NT2/D1 (cell line): ENCODE measurements at regions not wholly inside any gene's neighbourhood (a gene's known extent, or its start where the extent isn't known, plus 50 kb on each side); places are given as distances from the start of the nearest gene placed in this dataset.

Experiments
- YY1 ChIP-seq: IDR thresholded peaks from 2 replicates; pipeline ENCODE4 v1.6.1; 2011; ENCODE audit not compliant: insufficient read length, insufficient read depth
- ZNF274 ChIP-seq: IDR thresholded peaks from 2 replicates; pipeline ENCODE4 v1.6.1; 2011; ENCODE audit warnings: mild to moderate bottlenecking, low read depth, low read length

- TF ChIP-seq ZNF274 (no peak), YY1 (no peak)
Observed at GRCh38 chr7:67855322-67855721, 858.7 kb downstream of the TYW1 start.
